NB4 (cell line): ENCODE measurements at regions not wholly inside any gene's neighbourhood (a gene's known extent, or its start where the extent isn't known, plus 50 kb on each side); places are given as distances from the start of the nearest gene placed in this dataset.

Source experiments
- CTCF ChIP-seq: IDR thresholded peaks from one replicate; pipeline ENCODE4 v1.5.1; 2012; ENCODE audit warnings: low read depth, low read length
- MAX ChIP-seq: IDR thresholded peaks from 2 replicates; pipeline ENCODE4 v1.6.1; 2011; ENCODE audit warnings: low read depth, low read length

DNA sequence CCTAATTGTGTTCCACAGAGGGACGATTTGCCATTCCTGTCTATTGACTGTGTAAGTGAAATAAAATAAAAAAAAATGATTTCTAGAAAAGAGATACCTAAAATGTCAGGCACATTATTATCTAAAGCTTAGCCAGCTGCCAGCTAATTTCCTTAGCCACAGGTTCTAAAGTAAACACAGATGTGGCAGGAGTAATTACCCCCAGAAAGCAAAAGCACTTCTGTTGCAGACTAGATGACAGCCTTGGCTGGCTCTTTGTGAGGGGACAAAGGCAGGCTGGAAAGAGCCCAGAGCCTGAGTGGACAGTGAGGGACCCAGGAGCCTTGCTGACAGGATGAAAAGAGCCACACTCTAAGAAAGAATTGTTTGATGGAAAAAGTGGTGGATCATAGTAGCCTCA, 418.1 kb downstream of the LRIG3 start:
- TF ChIP-seq CTCF: no peak
- TF ChIP-seq MAX: no peak
